Esophagus squamous epithelium (tissue), 5 donors: ENCODE measurements at regions not wholly inside any gene's neighbourhood (a gene's known extent, or its start where the extent isn't known, plus 50 kb on each side); places are given as distances from the start of the nearest gene placed in this dataset.

Experiments
- DNase-seq: peaks from one replicate; lab custom pipeline; 2025; lab: John Stamatoyannopoulos, UW
- H3K27ac ChIP-seq, 4 donors: fragments of 200-600 bp; sonication (generic); one replicate each; pipeline ENCODE4 v1.5.1; 2016 to 2019; ENCODE audit warnings: mild to moderate bottlenecking in 1 of 4
- H3K27me3 ChIP-seq, 4 donors: fragments of 200-600 bp; sonication (generic); 1 replicate in 3 of 4; 2 replicates in 1 of 4; pipeline versions ENCODE4 v1.5.1 to v1.6.0; 2017 to 2021; ENCODE audit warnings: antibody characterized with exemption in 1 of 4
- H3K36me3 ChIP-seq, 3 donors: fragments of 200-600 bp; sonication (generic); one replicate each; pipeline ENCODE4 v1.5.1; 2016 to 2019
- H3K4me1 ChIP-seq, 3 donors: fragments of 200-600 bp; sonication (generic); one replicate each; pipeline ENCODE4 v1.5.1; 2017 to 2019
- H3K4me3 ChIP-seq, 4 donors: fragments of 200-600 bp; sonication (generic); 1 replicate in 3 of 4; 2 replicates in 1 of 4; pipeline ENCODE4 v1.5.1; 2016 to 2019; ENCODE audit warnings: mild to moderate bottlenecking in 2 of 4, moderate library complexity in 1 of 4
- H3K9me3 ChIP-seq, 3 donors: fragments of 200-600 bp; sonication (generic); one replicate each; pipeline ENCODE4 v1.5.1; 2016 to 2019
- CTCF ChIP-seq, 6 experiments: fragments of 450-650 bp in 4 of 6; fragments of 200-600 bp in 2 of 6; sonication (generic) in 2 of 6; IDR thresholded peaks; one replicate each; pipeline ENCODE4 v1.5.1; 2016 to 2019; ENCODE audit warnings: antibody characterized with exemption in 6 of 6, mild to moderate bottlenecking in 4 of 6, moderate library complexity in 4 of 6
- POLR2A ChIP-seq, 4 donors: fragments of 450-650 bp; IDR thresholded peaks; one replicate each; pipeline ENCODE4 v1.6.1; 2017; ENCODE audit warnings: antibody characterized with exemption in 4 of 4, mild to moderate bottlenecking in 4 of 4, moderate library complexity in 3 of 4
- WGBS, 2 donors: methylation state at CpG; one replicate each; pipeline ENCODE4 v1.1.5; 2018; 5-methylcytosine and 5-hydroxymethylcytosine counted together
- intact Hi-C: fragments of 100-400 bp; cut with DNase I; formaldehyde crosslinking; loops from one replicate; pipeline ENCODE4 v1.15.0; 2022
- donor health status: DM: yes; HTN: yes; CAD: no.

DNA sequence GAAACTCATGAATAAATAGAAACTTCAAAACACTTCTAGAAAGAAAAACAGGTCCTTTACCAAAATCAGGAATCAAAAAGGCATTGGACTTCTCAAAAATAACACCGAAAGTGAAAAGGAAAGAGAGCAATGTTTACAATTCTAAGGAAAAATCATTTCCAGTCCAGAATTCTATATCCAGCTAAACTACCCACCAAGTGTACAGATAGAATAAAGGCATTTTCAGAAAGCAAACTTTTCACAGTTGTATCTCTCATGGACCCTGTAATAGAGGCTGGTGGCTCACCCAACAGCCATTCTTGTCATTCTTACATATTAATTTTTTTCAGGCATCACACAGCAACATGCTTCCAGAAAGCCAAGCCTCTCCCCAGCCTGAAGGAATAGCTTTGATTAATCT is 63.7 kb downstream of the FOXD1 start:
- DNase-seq, result no peak
- peaks cover 8 to 55% (median 18%) of the 10 kb centered on the region in 4 donors for H3K27me3 ChIP-seq

GRCh38 chr5:73382401-73382740 is 66.2 kb downstream of the FOXD1 start:
- Histone ChIP-seq H3K36me3 (no peaks in the 10 kb centered on the region), H3K27ac (no peak overlapping the region), H3K4me3 (peak overlapping the region in 2 of 4 donors; percentile 33 to 58), H3K27me3 (peaks cover 8 to 76% (median 18%) of the 10 kb centered on the region in 4 donors), H3K9me3 (peaks cover 0 to 33% (median 11%) of the 10 kb centered on the region in 3 donors), H3K4me1 (peaks cover 9 to 18% (median 10%) of the 10 kb centered on the region in 3 donors)
- TF ChIP-seq CTCF (IDR thresholded peaks at IDR 0.05) (no peak), POLR2A (IDR thresholded peaks at IDR 0.05) (no peak)
- 60 to 80% methylated on average over 15 to 21 of the region's 27 CpGs for WGBS, 2 donors
- no peak for DNase-seq
- intact Hi-C loops, result no loop called here

More for the DNA sequence above, 63.7 kb downstream of the FOXD1 start:
- Histone ChIP-seq H3K27ac (no peak overlapping the region), H3K4me3 (no peak overlapping the region), H3K9me3 (peaks cover 0 to 33% (median 11%) of the 10 kb centered on the region in 3 donors), H3K36me3 (no peaks in the 10 kb centered on the region), H3K4me1 (peaks cover 9 to 18% (median 13%) of the 10 kb centered on the region in 3 donors)
- TF ChIP-seq POLR2A (IDR thresholded peaks at IDR 0.05), result no peak
- 59 to 83% methylated on average over 1 of the region's 1 CpG for WGBS, 2 donors
- intact Hi-C loops, result no loop called here

DNA sequence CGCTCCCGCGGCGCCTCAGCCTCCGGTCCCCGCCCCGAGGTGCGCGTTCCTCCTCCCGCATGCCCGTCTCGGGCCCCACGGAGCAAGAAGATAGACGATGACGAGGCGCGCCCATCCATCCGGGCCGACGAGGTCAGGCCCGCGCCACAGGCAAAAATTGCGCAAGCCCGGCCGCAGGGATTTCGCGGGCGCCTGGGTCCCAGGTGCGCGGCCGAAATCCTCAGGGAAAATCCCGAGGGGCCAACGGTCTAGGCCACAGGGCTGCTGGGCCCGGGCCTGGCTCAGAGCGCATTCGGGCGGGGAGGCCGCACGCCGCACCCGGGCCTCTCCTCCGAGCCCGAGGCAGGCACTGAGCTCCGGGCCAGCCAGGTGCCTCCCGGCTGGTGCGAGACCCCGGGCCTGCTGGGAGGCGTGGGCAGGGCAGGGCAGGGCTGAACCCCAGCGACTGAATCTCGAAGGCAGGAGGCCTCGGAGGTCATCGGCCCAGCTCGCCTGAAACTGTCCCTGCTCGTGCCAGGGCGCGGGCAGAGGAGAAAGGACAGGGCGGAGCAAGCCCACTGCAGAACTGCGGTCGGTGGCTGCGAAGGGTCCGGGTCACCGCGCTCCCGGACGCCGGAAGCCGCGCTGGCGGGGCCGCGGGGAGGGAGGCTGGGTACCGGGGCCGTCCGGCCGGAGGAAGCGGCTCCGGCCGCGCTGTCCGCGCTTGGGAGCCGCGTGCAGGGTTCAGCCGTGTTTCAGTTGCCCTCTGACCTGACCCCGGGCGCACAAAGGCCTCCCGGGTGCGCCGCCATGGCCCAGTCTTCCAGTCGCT is 66.8 kb downstream of the FOXD1 start:
- DNase-seq, result no peak
- no peak overlapping the region for H3K27ac ChIP-seq
- H3K9me3 ChIP-seq, result peaks cover 0 to 33% (median 11%) of the 10 kb centered on the region in 3 donors
- H3K36me3 ChIP-seq, result no peaks in the 10 kb centered on the region
- WGBS, 2 donors, result 34% methylated on average over 17 of the region's 90 CpGs; no CpG with 5 or more reads in 1 of the 2 donors
- H3K4me1 ChIP-seq, result peaks cover 9 to 18% (median 10%) of the 10 kb centered on the region in 3 donors
- H3K27me3 ChIP-seq, result peaks cover 8 to 80% (median 18%) of the 10 kb centered on the region in 4 donors
- peak overlapping the region; percentile 2 to 58 (median 18) for H3K4me3 ChIP-seq
- TF ChIP-seq POLR2A (IDR thresholded peaks at IDR 0.05) (no peak), CTCF (IDR thresholded peaks at IDR 0.05) (no peak)
- intact Hi-C loops, result no loop called here

DNA sequence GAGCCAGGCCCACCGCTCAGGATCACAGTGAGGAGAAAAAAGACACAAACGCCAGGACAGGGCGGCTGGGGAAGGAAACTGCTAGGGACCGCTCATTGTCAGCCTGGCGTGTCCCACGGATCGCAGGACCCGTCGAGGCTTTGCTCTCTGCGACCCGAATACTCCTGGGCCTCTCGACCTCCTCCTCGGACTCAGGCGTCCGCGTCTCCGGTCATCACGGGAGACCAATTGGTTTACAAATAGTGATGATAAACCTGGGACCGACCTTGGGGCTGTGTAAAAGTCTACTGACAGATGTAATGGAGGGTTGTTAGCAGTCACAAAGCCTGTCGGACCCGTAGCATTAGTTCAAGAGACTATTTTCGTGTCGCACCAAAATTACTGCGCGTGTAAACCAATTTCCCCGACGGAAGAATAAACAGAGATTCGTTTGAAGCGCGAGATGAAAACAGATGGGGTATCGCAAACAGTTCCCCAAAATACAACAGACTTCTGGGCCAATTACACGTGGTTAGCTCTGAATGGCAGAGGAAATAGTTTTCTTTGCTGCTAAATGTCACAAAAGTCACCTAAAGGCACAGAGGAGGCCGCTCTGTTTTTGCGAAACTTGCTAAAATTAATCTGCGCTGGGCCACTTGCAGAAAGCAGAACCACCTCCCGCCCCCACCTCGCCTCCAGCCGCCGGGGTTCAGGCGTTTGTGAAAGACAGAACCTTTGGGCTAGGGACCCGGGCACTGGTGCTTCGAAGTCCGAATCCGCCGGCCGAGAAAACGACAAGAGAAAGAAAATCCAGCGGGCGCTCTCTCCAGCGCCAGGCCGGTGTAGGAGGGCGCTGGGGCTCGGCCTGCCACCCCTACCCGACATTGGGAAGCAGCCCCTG is 67.6 kb downstream of the FOXD1 start:
- H3K4me3 ChIP-seq, result peak overlapping the region; percentile 2 to 58 (median 18)
- 59 to 70% methylated on average over 30 to 38 of the region's 54 CpGs for WGBS, 2 donors
- intact Hi-C loops, result no loop called here
- peaks cover 8 to 86% (median 18%) of the 10 kb centered on the region in 4 donors for H3K27me3 ChIP-seq
- peaks cover 9 to 18% (median 10%) of the 10 kb centered on the region in 3 donors for H3K4me1 ChIP-seq
- H3K27ac ChIP-seq, result no peak overlapping the region
- TF ChIP-seq CTCF (IDR thresholded peaks at IDR 0.05), result no peak
- TF ChIP-seq POLR2A (IDR thresholded peaks at IDR 0.05), result no peak
- no peaks in the 10 kb centered on the region for H3K36me3 ChIP-seq
- DNase-seq, result no peak
- peaks cover 0 to 30% (median 11%) of the 10 kb centered on the region in 3 donors for H3K9me3 ChIP-seq

DNA sequence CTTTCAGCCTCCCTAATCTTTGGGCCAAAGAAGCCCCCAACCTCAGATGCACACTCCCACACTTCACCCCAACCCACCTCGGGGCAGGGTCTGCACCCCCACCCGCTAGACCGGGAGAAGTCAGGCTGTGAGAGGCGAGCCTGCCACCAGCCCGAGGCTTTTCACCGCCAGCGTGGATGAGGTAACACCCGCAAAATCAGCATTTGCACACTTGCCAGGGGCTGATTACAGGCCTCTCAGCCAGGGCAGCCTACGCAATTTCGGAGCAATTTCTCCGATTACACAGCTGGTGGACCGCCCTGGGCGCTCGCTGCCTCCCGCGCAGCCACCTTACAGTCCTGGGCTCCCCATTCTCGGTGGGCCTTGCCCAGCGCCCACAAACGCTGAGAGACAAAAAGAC is 68.5 kb downstream of the FOXD1 start:
- intact Hi-C loops, result no loop called here
- DNase-seq, result no peak
- H3K27me3 ChIP-seq, result peaks cover 8 to 81% (median 18%) of the 10 kb centered on the region in 4 donors
- H3K27ac ChIP-seq, result no peak overlapping the region
- 26 to 72% methylated on average over 4 to 13 of the region's 19 CpGs for WGBS, 2 donors
- peaks cover 0 to 22% (median 6%) of the 10 kb centered on the region in 3 donors for H3K9me3 ChIP-seq
- TF ChIP-seq CTCF (IDR thresholded peaks at IDR 0.05), result no peak
- no peak for TF ChIP-seq POLR2A (IDR thresholded peaks at IDR 0.05)
- no peaks in the 10 kb centered on the region for H3K36me3 ChIP-seq
- no peak overlapping the region for H3K4me3 ChIP-seq
- peaks cover 9 to 18% (median 10%) of the 10 kb centered on the region in 3 donors for H3K4me1 ChIP-seq
